GM23338 (cell line): ENCODE measurements at regions not wholly inside any gene's neighbourhood (a gene's known extent, or its start where the extent isn't known, plus 50 kb on each side); places are given as distances from the start of the nearest gene placed in this dataset.

Source experiments
- ATAC-seq: fragments of 200-7000 bp; cut with Tn5 transposase; 3 replicates; pipeline ENCODE4 v1.9.1; 2020
- DNase-seq: peaks from one replicate; pipeline ENCODE4 v3.0.0-alpha.2; 2015; ENCODE audit warnings: low spot score
- H2AFZ ChIP-seq: fragments of 200-600 bp; sonication (generic); 2 replicates; pipeline ENCODE4 v1.8.0; 2016; ENCODE audit warnings: antibody characterized with exemption, mild to moderate bottlenecking, moderate library complexity
- H3F3A ChIP-seq: fragments of 200-600 bp; sonication (generic); replicated peaks from 2 replicates; pipeline ENCODE4 v1.8.0; 2017; ENCODE audit warnings: antibody characterized with exemption, mixed run types, low read depth
- H3K27ac ChIP-seq: fragments of 200-600 bp; sonication (generic); 2 replicates; pipeline ENCODE4 v1.6.1; 2016; ENCODE audit warnings: low read depth
- H3K27me3 ChIP-seq: fragments of 200-600 bp; sonication (generic); 2 replicates; pipeline ENCODE4 v1.8.0; 2016; ENCODE audit warnings: mild to moderate bottlenecking, mixed run types, moderate library complexity; ENCODE audit not compliant: insufficient read depth
- H3K36me3 ChIP-seq: fragments of 200-600 bp; sonication (generic); 2 replicates; pipeline ENCODE4 v1.8.0; 2016; ENCODE audit warnings: mild to moderate bottlenecking; ENCODE audit not compliant: insufficient read depth
- H3K4me1 ChIP-seq: fragments of 200-600 bp; sonication (generic); 2 replicates; pipeline ENCODE4 v1.8.0; 2016; ENCODE audit warnings: mild to moderate bottlenecking, moderate library complexity; ENCODE audit not compliant: insufficient read depth
- H3K4me2 ChIP-seq: fragments of 200-600 bp; sonication (generic); 2 replicates; pipeline ENCODE4 v1.7.1; 2017; ENCODE audit warnings: mixed run types
- H3K4me3 ChIP-seq: fragments of 200-600 bp; sonication (generic); 2 replicates; pipeline ENCODE4 v1.6.1; 2016; ENCODE audit warnings: mixed run types
- H3K79me2 ChIP-seq: fragments of 200-600 bp; sonication (generic); replicated peaks from 2 replicates; pipeline ENCODE4 v1.8.0; 2017; ENCODE audit warnings: mild to moderate bottlenecking; ENCODE audit not compliant: insufficient read depth
- H3K9me2 ChIP-seq: fragments of 200-600 bp; sonication (generic); 2 replicates; pipeline ENCODE4 v1.8.0; 2017; ENCODE audit not compliant: insufficient read depth
- H4K20me1 ChIP-seq: fragments of 200-600 bp; sonication (generic); replicated peaks from 2 replicates; pipeline ENCODE4 v1.8.0; 2017; ENCODE audit warnings: mild to moderate bottlenecking; ENCODE audit not compliant: insufficient read depth
- H3K27ac Mint-ChIP-seq: 2 replicates; pipeline ENCODE4 v1.8.0; 2020; ENCODE audit warnings: inconsistent platforms, mild to moderate bottlenecking, moderate library complexity, mixed read lengths
- H3K27me3 Mint-ChIP-seq: 3 replicates; pipeline ENCODE4 v1.8.0; 2022; ENCODE audit warnings: low read depth, mild to moderate bottlenecking, moderate library complexity, mixed read lengths, inconsistent platforms; ENCODE audit not compliant: insufficient read depth, poor library complexity
- H3K36me3 Mint-ChIP-seq: 3 replicates; pipeline ENCODE4 v1.8.0; 2021; ENCODE audit warnings: low read depth, mild to moderate bottlenecking, inconsistent platforms, moderate library complexity, mixed read lengths
- H3K4me1 Mint-ChIP-seq: 3 replicates; pipeline ENCODE4 v1.8.0; 2020; ENCODE audit warnings: mild to moderate bottlenecking, inconsistent platforms, mixed read lengths
- H3K4me3 Mint-ChIP-seq: 3 replicates; pipeline ENCODE4 v1.8.0; 2021; ENCODE audit warnings: moderate library complexity, mild to moderate bottlenecking, inconsistent platforms, mixed read lengths
- H3K9me3 Mint-ChIP-seq: 3 replicates; pipeline ENCODE4 v1.8.0; 2020; ENCODE audit warnings: moderate library complexity, mild to moderate bottlenecking, inconsistent platforms, mixed read lengths
- CREB1 ChIP-seq: fragments of 250-450 bp; sonication (Bioruptor Pico); IDR thresholded peaks from 2 replicates; pipeline ENCODE4 v1.5.0; 2020; ENCODE audit warnings: low read depth, mild to moderate bottlenecking, moderate library complexity
- EZH2 ChIP-seq: fragments of 200-600 bp; sonication (generic); IDR thresholded peaks from one replicate; pipeline ENCODE4 v1.8.0; 2017; ENCODE audit warnings: antibody characterized with exemption, mild to moderate bottlenecking, low read depth; ENCODE audit not compliant: unreplicated experiment
- EZH2phosphoT487 ChIP-seq: fragments of 200-600 bp; sonication (generic); IDR thresholded peaks from one replicate; pipeline ENCODE4 v1.8.1; 2018; ENCODE audit warnings: antibody characterized with exemption; ENCODE audit not compliant: unreplicated experiment
- JUNB ChIP-seq: IDR thresholded peaks from one replicate; pipeline ENCODE4 v1.6.1; 2016; ENCODE audit warnings: antibody characterized with exemption; ENCODE audit not compliant: unreplicated experiment
- NANOG ChIP-seq: IDR thresholded peaks from 2 replicates; pipeline ENCODE4 v1.6.1; 2016; ENCODE audit warnings: antibody characterized with exemption, borderline replicate concordance
- POLR2AphosphoS5 ChIP-seq: IDR thresholded peaks from 2 replicates; pipeline ENCODE4 v1.6.1; 2016; ENCODE audit warnings: antibody characterized with exemption, low read depth
- STAT1 ChIP-seq: IDR thresholded peaks from one replicate; pipeline ENCODE4 v1.6.1; 2016; ENCODE audit warnings: antibody characterized with exemption; ENCODE audit not compliant: unreplicated experiment
- ZNF114 ChIP-seq: fragments of 250-450 bp; sonication (Bioruptor Pico); IDR thresholded peaks from 2 replicates; pipeline ENCODE4 v1.5.0; 2020; ENCODE audit warnings: mild to moderate bottlenecking, moderate library complexity
- ZNF331 ChIP-seq: fragments of 250-450 bp; sonication (Bioruptor Pico); IDR thresholded peaks from 2 replicates; pipeline ENCODE4 v1.5.0; 2020; ENCODE audit warnings: low read depth, mild to moderate bottlenecking, moderate library complexity
- ZNF462 ChIP-seq: fragments of 250-450 bp; sonication (Bioruptor Pico); IDR thresholded peaks from 2 replicates; pipeline ENCODE4 v1.5.0; 2020; ENCODE audit warnings: mild to moderate bottlenecking, moderate library complexity
- TF ChIP-seq, protein P1 (sequence below): IDR thresholded peaks from 2 replicates; pipeline ENCODE4 v1.6.1; 2016; ENCODE audit warnings: antibody characterized with exemption
- TF ChIP-seq, protein P2 (sequence below), 2 experiments: fragments of 200-600 bp in 1 of 2; sonication (generic) in 1 of 2; conservative IDR thresholded peaks; 2 replicates each; pipeline versions ENCODE4 v1.5.1 to v1.6.1; 2016 to 2017; ENCODE audit warnings: antibody characterized with exemption in 2 of 2, low read depth in 2 of 2, mild to moderate bottlenecking in 2 of 2, moderate library complexity in 1 of 2
- TF ChIP-seq, protein P3 (sequence below): IDR thresholded peaks from one replicate; pipeline ENCODE4 v1.6.1; 2018; ENCODE audit warnings: antibody characterized with exemption; ENCODE audit not compliant: unreplicated experiment

- TF ChIP-seq CREB1 (no peak), ZNF331 (no peak)
Observed at GRCh38 chr2:37868866-37869265, 56.2 kb upstream of the RMDN2 start (continued).

DNA sequence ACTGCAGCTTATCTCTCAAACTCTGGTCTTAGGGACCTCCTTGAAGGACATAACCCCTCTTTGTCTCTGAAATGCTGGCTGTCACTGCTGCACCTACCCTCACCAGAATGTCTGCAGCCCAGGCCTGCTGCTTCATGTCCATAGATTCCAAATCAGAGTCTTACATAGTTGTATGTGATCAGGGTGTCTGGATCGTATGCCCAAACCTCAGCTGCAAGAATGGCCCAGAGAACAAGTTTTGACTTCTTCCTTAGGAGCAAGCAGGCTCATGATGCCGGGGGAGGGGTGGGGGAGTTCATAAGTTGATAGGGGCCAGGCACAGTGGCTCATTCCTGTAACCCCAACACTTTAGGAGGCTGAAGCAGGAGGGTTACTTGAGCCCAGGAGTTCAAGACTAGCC lies 55.8 kb upstream of the RMDN2 start:
- no peak overlapping the region for H3K4me3 Mint-ChIP-seq
- no peak overlapping the region for H3K4me2 ChIP-seq
- no peaks in the 10 kb centered on the region for H3K36me3 ChIP-seq
- no peak overlapping the region for H3K27ac ChIP-seq
- no peak for DNase-seq
- no peaks in the 10 kb centered on the region for H3F3A ChIP-seq
- H3K36me3 Mint-ChIP-seq = no peaks in the 10 kb centered on the region
- H4K20me1 ChIP-seq = no peaks in the 10 kb centered on the region
- ATAC-seq = no peak
- no peak overlapping the region for H2AFZ ChIP-seq
- H3K4me1 ChIP-seq = no peaks in the 10 kb centered on the region
- no peak overlapping the region for H3K27ac Mint-ChIP-seq
- no peak overlapping the region for H3K4me3 ChIP-seq
- H3K79me2 ChIP-seq = no peaks in the 10 kb centered on the region
- peaks cover 5% of the 10 kb centered on the region for H3K27me3 Mint-ChIP-seq
- H3K27me3 ChIP-seq = no peaks in the 10 kb centered on the region
- TF ChIP-seq CREB1 (no peak), STAT1 (no peak), NANOG (no peak), EZH2phosphoT487 (no peak), POLR2AphosphoS5 (no peak), ZNF114 (CRISPR knock-in tag) (no peak), EZH2 (no peak), ZNF462 (no peak), JUNB (no peak), ZNF331 (no peak)
- TF ChIP-seq, protein P1, sequence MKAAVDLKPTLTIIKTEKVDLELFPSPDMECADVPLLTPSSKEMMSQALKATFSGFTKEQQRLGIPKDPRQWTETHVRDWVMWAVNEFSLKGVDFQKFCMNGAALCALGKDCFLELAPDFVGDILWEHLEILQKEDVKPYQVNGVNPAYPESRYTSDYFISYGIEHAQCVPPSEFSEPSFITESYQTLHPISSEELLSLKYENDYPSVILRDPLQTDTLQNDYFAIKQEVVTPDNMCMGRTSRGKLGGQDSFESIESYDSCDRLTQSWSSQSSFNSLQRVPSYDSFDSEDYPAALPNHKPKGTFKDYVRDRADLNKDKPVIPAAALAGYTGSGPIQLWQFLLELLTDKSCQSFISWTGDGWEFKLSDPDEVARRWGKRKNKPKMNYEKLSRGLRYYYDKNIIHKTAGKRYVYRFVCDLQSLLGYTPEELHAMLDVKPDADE = no peak
- TF ChIP-seq, protein P2, sequence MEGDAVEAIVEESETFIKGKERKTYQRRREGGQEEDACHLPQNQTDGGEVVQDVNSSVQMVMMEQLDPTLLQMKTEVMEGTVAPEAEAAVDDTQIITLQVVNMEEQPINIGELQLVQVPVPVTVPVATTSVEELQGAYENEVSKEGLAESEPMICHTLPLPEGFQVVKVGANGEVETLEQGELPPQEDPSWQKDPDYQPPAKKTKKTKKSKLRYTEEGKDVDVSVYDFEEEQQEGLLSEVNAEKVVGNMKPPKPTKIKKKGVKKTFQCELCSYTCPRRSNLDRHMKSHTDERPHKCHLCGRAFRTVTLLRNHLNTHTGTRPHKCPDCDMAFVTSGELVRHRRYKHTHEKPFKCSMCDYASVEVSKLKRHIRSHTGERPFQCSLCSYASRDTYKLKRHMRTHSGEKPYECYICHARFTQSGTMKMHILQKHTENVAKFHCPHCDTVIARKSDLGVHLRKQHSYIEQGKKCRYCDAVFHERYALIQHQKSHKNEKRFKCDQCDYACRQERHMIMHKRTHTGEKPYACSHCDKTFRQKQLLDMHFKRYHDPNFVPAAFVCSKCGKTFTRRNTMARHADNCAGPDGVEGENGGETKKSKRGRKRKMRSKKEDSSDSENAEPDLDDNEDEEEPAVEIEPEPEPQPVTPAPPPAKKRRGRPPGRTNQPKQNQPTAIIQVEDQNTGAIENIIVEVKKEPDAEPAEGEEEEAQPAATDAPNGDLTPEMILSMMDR (conservative IDR thresholded peaks at IDR 0.05; ENCODE audit: low read depth in 2 of 2) = no peak
- TF ChIP-seq, protein P3, sequence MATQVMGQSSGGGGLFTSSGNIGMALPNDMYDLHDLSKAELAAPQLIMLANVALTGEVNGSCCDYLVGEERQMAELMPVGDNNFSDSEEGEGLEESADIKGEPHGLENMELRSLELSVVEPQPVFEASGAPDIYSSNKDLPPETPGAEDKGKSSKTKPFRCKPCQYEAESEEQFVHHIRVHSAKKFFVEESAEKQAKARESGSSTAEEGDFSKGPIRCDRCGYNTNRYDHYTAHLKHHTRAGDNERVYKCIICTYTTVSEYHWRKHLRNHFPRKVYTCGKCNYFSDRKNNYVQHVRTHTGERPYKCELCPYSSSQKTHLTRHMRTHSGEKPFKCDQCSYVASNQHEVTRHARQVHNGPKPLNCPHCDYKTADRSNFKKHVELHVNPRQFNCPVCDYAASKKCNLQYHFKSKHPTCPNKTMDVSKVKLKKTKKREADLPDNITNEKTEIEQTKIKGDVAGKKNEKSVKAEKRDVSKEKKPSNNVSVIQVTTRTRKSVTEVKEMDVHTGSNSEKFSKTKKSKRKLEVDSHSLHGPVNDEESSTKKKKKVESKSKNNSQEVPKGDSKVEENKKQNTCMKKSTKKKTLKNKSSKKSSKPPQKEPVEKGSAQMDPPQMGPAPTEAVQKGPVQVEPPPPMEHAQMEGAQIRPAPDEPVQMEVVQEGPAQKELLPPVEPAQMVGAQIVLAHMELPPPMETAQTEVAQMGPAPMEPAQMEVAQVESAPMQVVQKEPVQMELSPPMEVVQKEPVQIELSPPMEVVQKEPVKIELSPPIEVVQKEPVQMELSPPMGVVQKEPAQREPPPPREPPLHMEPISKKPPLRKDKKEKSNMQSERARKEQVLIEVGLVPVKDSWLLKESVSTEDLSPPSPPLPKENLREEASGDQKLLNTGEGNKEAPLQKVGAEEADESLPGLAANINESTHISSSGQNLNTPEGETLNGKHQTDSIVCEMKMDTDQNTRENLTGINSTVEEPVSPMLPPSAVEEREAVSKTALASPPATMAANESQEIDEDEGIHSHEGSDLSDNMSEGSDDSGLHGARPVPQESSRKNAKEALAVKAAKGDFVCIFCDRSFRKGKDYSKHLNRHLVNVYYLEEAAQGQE = no peak
- no peaks in the 10 kb centered on the region for H3K9me3 Mint-ChIP-seq
- peaks cover 19% of the 10 kb centered on the region for H3K4me1 Mint-ChIP-seq
- H3K9me2 ChIP-seq = peaks cover 11% of the 10 kb centered on the region; the same call in 1 of the 2 replicates
